C4-2B (cell line): ENCODE measurements at regions not wholly inside any gene's neighbourhood (a gene's known extent, or its start where the extent isn't known, plus 50 kb on each side); places are given as distances from the start of the nearest gene placed in this dataset.

Source experiments
- CTCF ChIP-seq: fragments of 450-650 bp; conservative IDR thresholded peaks from 2 replicates; pipeline ENCODE4 v1.5.1; 2017; ENCODE audit warnings: mild to moderate bottlenecking
- ZFX ChIP-seq: fragments of 450-650 bp; IDR thresholded peaks from 2 replicates; pipeline ENCODE4 v1.6.1; 2017

GRCh38 chr10:107485019-107485418 lies 320.5 kb upstream of the SORCS1 start:
- no peak for TF ChIP-seq CTCF
- TF ChIP-seq ZFX = no peak
